ENCODE measurements at regions not wholly inside any gene's neighbourhood (a gene's known extent, or its start where the extent isn't known, plus 50 kb on each side); places are given as distances from the start of the nearest gene placed in this dataset.

GRCh38 chr2:200742426-200742825, 69.3 kb upstream of the BZW1 start:
- H2BK5ac ChIP-seq (ENCODE audit: low read depth, low read length, poor library complexity, severe bottlenecking) = no peak overlapping the region
- H3K23ac ChIP-seq (ENCODE audit: low read length in 2 of 2) = no peak overlapping the region
- H2BK15ac ChIP-seq (ENCODE audit: low read depth, poor library complexity, severe bottlenecking) = no peak overlapping the region
- H3K4ac ChIP-seq (ENCODE audit: low read depth in 1 of 2, low read length in 2 of 2) = no peak overlapping the region
- no peak for DNase-seq
- H3K4me3 ChIP-seq (ENCODE audit: insufficient read depth in 1 of 2, low read depth in 1 of 2, low read length in 2 of 2) = peak overlapping the region in 1 of 2 experiments; percentile 27
- H3K9ac ChIP-seq (ENCODE audit: low read length) = peak overlapping the region; percentile 50
- H3K18ac ChIP-seq (ENCODE audit: low read depth in 1 of 2, low read length in 2 of 2) = no peak overlapping the region
- 85% methylated on average over 4 of the region's 5 CpGs for WGBS
- no peaks in the 10 kb centered on the region for H3K79me1 ChIP-seq (replicated peaks; ENCODE audit: low read length, poor library complexity, severe bottlenecking)
- H3K36me3 ChIP-seq (ENCODE audit: control insufficient read depth in 1 of 2, insufficient read depth in 2 of 2, low read depth in 1 of 2, low read length in 2 of 2) = no peaks in the 10 kb centered on the region
- H3K14ac ChIP-seq (ENCODE audit: low read length in 2 of 2) = no peak overlapping the region
- no peak overlapping the region for H4K8ac ChIP-seq (ENCODE audit: low read length)
- no peaks in the 10 kb centered on the region for H3K27me3 ChIP-seq (ENCODE audit: control insufficient read depth in 1 of 2, insufficient read depth in 1 of 2, low read length in 2 of 2)
- H3K9me3 ChIP-seq (ENCODE audit: control insufficient read depth, low read length) = no peaks in the 10 kb centered on the region
- H2AFZ ChIP-seq (ENCODE audit: low read depth, low read length) = no peak overlapping the region
- H3K4me1 ChIP-seq (ENCODE audit: control insufficient read depth, insufficient read depth, low read depth, low read length) = peaks cover 13% of the 10 kb centered on the region
- no peak overlapping the region for H2BK120ac ChIP-seq (ENCODE audit: low read depth, low read length)
- H4K91ac ChIP-seq (ENCODE audit: low read length) = no peak overlapping the region
- H3K27ac ChIP-seq (ENCODE audit: low read length, poor library complexity, severe bottlenecking) = no peak overlapping the region
- no peak overlapping the region for H3K4me2 ChIP-seq (ENCODE audit: low read length, poor library complexity, severe bottlenecking)
- no peak overlapping the region for H2BK12ac ChIP-seq (ENCODE audit: low read length in 2 of 2)
- H2AK5ac ChIP-seq (ENCODE audit: low read length, severe bottlenecking) = peak overlapping the region; percentile 43

GRCh38 chr2:200743042-200743676, 68.6 kb upstream of the BZW1 start:
- Histone ChIP-seq H4K91ac (ENCODE audit: low read length) (no peak overlapping the region), H2AK5ac (ENCODE audit: low read length, severe bottlenecking) (no peak overlapping the region), H3K18ac (ENCODE audit: low read depth in 1 of 2, low read length in 2 of 2) (no peak overlapping the region), H3K27me3 (ENCODE audit: control insufficient read depth in 1 of 2, insufficient read depth in 1 of 2, low read length in 2 of 2) (no peaks in the 10 kb centered on the region), H3K23ac (ENCODE audit: low read length in 2 of 2) (no peak overlapping the region), H3K9ac (ENCODE audit: low read length) (peak overlapping the region; percentile 9), H3K36me3 (ENCODE audit: control insufficient read depth in 1 of 2, insufficient read depth in 2 of 2, low read depth in 1 of 2, low read length in 2 of 2) (no peaks in the 10 kb centered on the region), H3K4me3 (ENCODE audit: insufficient read depth in 1 of 2, low read depth in 1 of 2, low read length in 2 of 2) (no peak overlapping the region), H2BK120ac (ENCODE audit: low read depth, low read length) (no peak overlapping the region), H2BK12ac (ENCODE audit: low read length in 2 of 2) (no peak overlapping the region), H2BK5ac (ENCODE audit: low read depth, low read length, poor library complexity, severe bottlenecking) (no peak overlapping the region), H3K4ac (ENCODE audit: low read depth in 1 of 2, low read length in 2 of 2) (no peak overlapping the region), H3K4me1 (ENCODE audit: control insufficient read depth, insufficient read depth, low read depth, low read length) (peaks cover 13% of the 10 kb centered on the region), H3K79me1 (replicated peaks; ENCODE audit: low read length, poor library complexity, severe bottlenecking) (no peaks in the 10 kb centered on the region), H3K27ac (ENCODE audit: low read length, poor library complexity, severe bottlenecking) (no peak overlapping the region), H4K8ac (ENCODE audit: low read length) (no peak overlapping the region), H3K14ac (ENCODE audit: low read length in 2 of 2) (no peak overlapping the region), H3K4me2 (ENCODE audit: low read length, poor library complexity, severe bottlenecking) (no peak overlapping the region), H2AFZ (ENCODE audit: low read depth, low read length) (no peak overlapping the region), H2BK15ac (ENCODE audit: low read depth, poor library complexity, severe bottlenecking) (no peak overlapping the region), H3K9me3 (ENCODE audit: control insufficient read depth, low read length) (no peaks in the 10 kb centered on the region)
- WGBS = 92% methylated on average over 8 of the region's 10 CpGs
- DNase-seq = no peak

GRCh38 chr2:200744201-200744602, 67.5 kb upstream of the BZW1 start:
- no peak overlapping the region for H3K9ac ChIP-seq (ENCODE audit: low read length)

GRCh38 chr2:200746301-200746700, 65.4 kb upstream of the BZW1 start:
- Histone ChIP-seq H3K23ac (ENCODE audit: low read length in 2 of 2) (no peak overlapping the region), H2BK15ac (ENCODE audit: low read depth, poor library complexity, severe bottlenecking) (no peak overlapping the region), H2AFZ (ENCODE audit: low read depth, low read length) (no peak overlapping the region), H3K18ac (ENCODE audit: low read depth in 1 of 2, low read length in 2 of 2) (no peak overlapping the region), H4K8ac (ENCODE audit: low read length) (no peak overlapping the region), H2BK5ac (ENCODE audit: low read depth, low read length, poor library complexity, severe bottlenecking) (no peak overlapping the region), H3K27ac (ENCODE audit: low read length, poor library complexity, severe bottlenecking) (no peak overlapping the region), H3K36me3 (ENCODE audit: control insufficient read depth in 1 of 2, insufficient read depth in 2 of 2, low read depth in 1 of 2, low read length in 2 of 2) (no peaks in the 10 kb centered on the region), H3K14ac (ENCODE audit: low read length in 2 of 2) (no peak overlapping the region), H2BK12ac (ENCODE audit: low read length in 2 of 2) (peak overlapping the region in 1 of 2 experiments; percentile 11), H3K9me3 (ENCODE audit: control insufficient read depth, low read length) (no peaks in the 10 kb centered on the region), H3K4me1 (ENCODE audit: control insufficient read depth, insufficient read depth, low read depth, low read length) (peaks cover 21% of the 10 kb centered on the region), H2BK120ac (ENCODE audit: low read depth, low read length) (no peak overlapping the region), H3K9ac (ENCODE audit: low read length) (no peak overlapping the region), H3K4me2 (ENCODE audit: low read length, poor library complexity, severe bottlenecking) (no peak overlapping the region), H3K4ac (ENCODE audit: low read depth in 1 of 2, low read length in 2 of 2) (no peak overlapping the region), H3K4me3 (ENCODE audit: insufficient read depth in 1 of 2, low read depth in 1 of 2, low read length in 2 of 2) (no peak overlapping the region), H2AK5ac (ENCODE audit: low read length, severe bottlenecking) (peak overlapping the region; percentile 55), H3K79me1 (replicated peaks; ENCODE audit: low read length, poor library complexity, severe bottlenecking) (no peaks in the 10 kb centered on the region), H4K91ac (ENCODE audit: low read length) (no peak overlapping the region), H3K27me3 (ENCODE audit: control insufficient read depth in 1 of 2, insufficient read depth in 1 of 2, low read length in 2 of 2) (no peaks in the 10 kb centered on the region)
- WGBS = 92% methylated on average over 7 of the region's 7 CpGs
- DNase-seq = no peak

More at GRCh38 chr2:200744201-200744602, 67.5 kb upstream of the BZW1 start:
- Histone ChIP-seq H3K27ac (ENCODE audit: low read length, poor library complexity, severe bottlenecking) (no peak overlapping the region), H3K14ac (ENCODE audit: low read length in 2 of 2) (no peak overlapping the region), H2AK5ac (ENCODE audit: low read length, severe bottlenecking) (no peak overlapping the region), H3K9me3 (ENCODE audit: control insufficient read depth, low read length) (no peaks in the 10 kb centered on the region), H3K79me1 (replicated peaks; ENCODE audit: low read length, poor library complexity, severe bottlenecking) (no peaks in the 10 kb centered on the region), H2BK5ac (ENCODE audit: low read depth, low read length, poor library complexity, severe bottlenecking) (no peak overlapping the region), H3K18ac (ENCODE audit: low read depth in 1 of 2, low read length in 2 of 2) (no peak overlapping the region), H2BK120ac (ENCODE audit: low read depth, low read length) (no peak overlapping the region), H2AFZ (ENCODE audit: low read depth, low read length) (no peak overlapping the region), H3K23ac (ENCODE audit: low read length in 2 of 2) (no peak overlapping the region), H4K91ac (ENCODE audit: low read length) (no peak overlapping the region), H3K4me3 (ENCODE audit: insufficient read depth in 1 of 2, low read depth in 1 of 2, low read length in 2 of 2) (no peak overlapping the region), H2BK12ac (ENCODE audit: low read length in 2 of 2) (no peak overlapping the region), H3K27me3 (ENCODE audit: control insufficient read depth in 1 of 2, insufficient read depth in 1 of 2, low read length in 2 of 2) (no peaks in the 10 kb centered on the region), H3K4ac (ENCODE audit: low read depth in 1 of 2, low read length in 2 of 2) (no peak overlapping the region), H2BK15ac (ENCODE audit: low read depth, poor library complexity, severe bottlenecking) (no peak overlapping the region), H4K8ac (ENCODE audit: low read length) (no peak overlapping the region), H3K4me2 (ENCODE audit: low read length, poor library complexity, severe bottlenecking) (no peak overlapping the region), H3K36me3 (ENCODE audit: control insufficient read depth in 1 of 2, insufficient read depth in 2 of 2, low read depth in 1 of 2, low read length in 2 of 2) (no peaks in the 10 kb centered on the region), H3K4me1 (ENCODE audit: control insufficient read depth, insufficient read depth, low read depth, low read length) (peaks cover 22% of the 10 kb centered on the region)
- WGBS = 96% methylated on average over 6 of the region's 6 CpGs
- no peak for DNase-seq
